K562 (cell line): ENCODE measurements at regions not wholly inside any gene's neighbourhood (a gene's known extent, or its start where the extent isn't known, plus 50 kb on each side); places are given as distances from the start of the nearest gene placed in this dataset.

Source experiments
- ATAC-seq: fragments of 200-7000 bp; cut with Tn5 transposase; 3 replicates; pipeline ENCODE4 v1.9.1; 2020; ENCODE audit warnings: moderate library complexity
- BruUV-seq: library from RNA; stranded (reverse); fragments of 400-500 nt; replicated peaks from 2 replicates; lab custom pipeline; 2021; lab: Mats Ljungman, UMichigan
- CTCF ChIA-PET: fragments of 300-600 bp; formaldehyde crosslinking; extraction: SDS; loops from one replicate; lab custom pipeline; 2021; ENCODE audit warnings: low intra/inter-chr PET ratio; lab: Yijun Ruan, JAX
- POLR2A ChIA-PET: fragments of 300-600, 350-650 bp; sonication (Branson Sonifier 250); formaldehyde crosslinking; extraction: SDS; loops from one replicate; lab custom pipeline; 2021; ENCODE audit warnings: antibody characterized with exemption, inconsistent platforms; lab: Yijun Ruan, JAX
- DNase-seq, 4 experiments: peaks; one replicate each; pipeline versions ENCODE4 v3.0.0 to v3.0.0-alpha.2; 2011 to 2018; ENCODE audit warnings: low spot score in 3 of 4, mixed read lengths in 3 of 4; ENCODE audit errors: extremely low read depth in 1 of 4
- FAIRE-seq: peaks from 2 replicates; lab custom pipeline; 2011; peaks lifted over from hg19 to GRCh38; lab: Jason Lieb, UNC
- H2AFZ ChIP-seq: 2 replicates; pipeline ENCODE4 v1.6.0; 2011; ENCODE audit warnings: low read depth, low read length, control low read depth, inconsistent platforms
- H3K27ac ChIP-seq: fragments of 200-600 bp; 3 replicates; pipeline ENCODE4 v1.8.0; 2011; ENCODE audit warnings: low read depth, mild to moderate bottlenecking, control low read depth, inconsistent platforms, low read length, moderate library complexity, mixed read lengths; ENCODE audit errors: extremely low read depth
- H3K27me3 ChIP-seq, 2 experiments: fragments of 300-600 bp in 1 of 2; 2 replicates in 1 of 2; 3 replicates in 1 of 2; pipeline versions ENCODE4 v1.6.0 to v1.8.0; 2011; ENCODE audit warnings: inconsistent platforms in 2 of 2, low read length in 2 of 2, mild to moderate bottlenecking in 1 of 2, mixed read lengths in 1 of 2, moderate library complexity in 1 of 2; ENCODE audit not compliant: control insufficient read depth in 2 of 2, insufficient read depth in 2 of 2
- H3K36me3 ChIP-seq: fragments of 300-600 bp; 3 replicates; pipeline ENCODE4 v1.8.0; 2011; ENCODE audit warnings: mild to moderate bottlenecking, low read length, inconsistent platforms; ENCODE audit not compliant: control insufficient read depth, insufficient read depth
- H3K4me1 ChIP-seq, 2 experiments: fragments of 200-600 bp in 1 of 2; replicated peaks in 1 of 2; 2 replicates in 1 of 2; 3 replicates in 1 of 2; pipeline versions ENCODE4 v1.5.1 to v1.8.0; 2011; ENCODE audit warnings: inconsistent platforms in 2 of 2, low read length in 2 of 2, mild to moderate bottlenecking in 1 of 2, mixed read lengths in 1 of 2, moderate library complexity in 1 of 2; ENCODE audit not compliant: control insufficient read depth in 2 of 2, insufficient read depth in 2 of 2
- H3K4me2 ChIP-seq: 2 replicates; pipeline ENCODE4 v1.6.1; 2011; ENCODE audit warnings: low read length, control low read depth, inconsistent platforms, mixed read lengths; ENCODE audit not compliant: insufficient read depth
- H3K4me3 ChIP-seq: fragments of 200-600 bp; sonication (generic), shearing (Covaris generic); 2 replicates; pipeline ENCODE4 v1.5.1; 2016; ENCODE audit warnings: control low read depth, inconsistent platforms
- H3K79me2 ChIP-seq: fragments of 200-600 bp; 3 replicates; pipeline ENCODE4 v1.8.0; 2011; ENCODE audit warnings: low read length, inconsistent platforms; ENCODE audit not compliant: control insufficient read depth, insufficient read depth
- H3K9ac ChIP-seq, 2 experiments: 2 replicates each; pipeline versions ENCODE4 v1.6.0 to v1.6.1; 2011; ENCODE audit warnings: low read depth in 2 of 2, low read length in 2 of 2, control low read depth in 1 of 2, inconsistent platforms in 1 of 2, mild to moderate bottlenecking in 1 of 2, mixed read lengths in 1 of 2; ENCODE audit not compliant: insufficient read depth in 1 of 2
- H3K9me1 ChIP-seq: one replicate; pipeline ENCODE4 v1.6.0; 2011; ENCODE audit warnings: inconsistent platforms, mild to moderate bottlenecking, low read length, moderate library complexity; ENCODE audit not compliant: control insufficient read depth, insufficient read depth
- H3K9me3 ChIP-seq: replicated peaks from 2 replicates; pipeline ENCODE4 v1.5.1; 2011; ENCODE audit warnings: low read depth, low read length, inconsistent platforms; ENCODE audit not compliant: control insufficient read depth, insufficient read depth
- H4K20me1 ChIP-seq: replicated peaks from 2 replicates; pipeline ENCODE4 v1.6.1; 2011; ENCODE audit warnings: low read length, inconsistent platforms, mixed read lengths; ENCODE audit not compliant: control insufficient read depth, insufficient read depth
- ATF3 ChIP-seq, 2 experiments: fragments of 450-650 bp in 1 of 2; sonication (generic) in 1 of 2; formaldehyde crosslinking in 1 of 2; IDR thresholded peaks in 1 of 2; conservative IDR thresholded peaks in 1 of 2; 2 replicates each; pipeline versions ENCODE4 v1.6.1 to v1.8.1; 2016 to 2023; ENCODE audit warnings: mild to moderate bottlenecking in 2 of 2, moderate library complexity in 2 of 2, inconsistent platforms in 1 of 2, missing genetic modification reagents in 1 of 2
- CREM ChIP-seq: IDR thresholded peaks from 2 replicates; pipeline ENCODE4 v1.6.1; 2014; ENCODE audit warnings: antibody characterized with exemption, low read depth
- EP300 ChIP-seq: IDR thresholded peaks from 2 replicates; pipeline ENCODE4 v1.6.1; 2012; ENCODE audit warnings: low read length, improper control_type of control experiment
- HNRNPL ChIP-seq: fragments of 200-400 bp; formaldehyde crosslinking; IDR thresholded peaks from 2 replicates; pipeline ENCODE4 v1.6.1; 2017; ENCODE audit warnings: low read depth, mild to moderate bottlenecking, low read length
- KDM1A ChIP-seq, 2 experiments: fragments of 450-650 bp; IDR thresholded peaks; 2 replicates each; pipeline ENCODE4 v1.6.1; 2016; ENCODE audit warnings: mild to moderate bottlenecking in 2 of 2
- KDM2B ChIP-seq: fragments of 250-450 bp; sonication (Bioruptor Pico); IDR thresholded peaks from 2 replicates; pipeline ENCODE4 v1.8.0; 2021; ENCODE audit warnings: mild to moderate bottlenecking, moderate library complexity
- MAFG ChIP-seq: fragments of 450-650 bp; conservative IDR thresholded peaks from 2 replicates; pipeline ENCODE4 v1.6.1; 2016; ENCODE audit warnings: missing genetic modification characterization, missing compliant biosample characterization
- TAL1 ChIP-seq: fragments of 450-650 bp; IDR thresholded peaks from 2 replicates; pipeline ENCODE4 v1.6.1; 2016; ENCODE audit warnings: mild to moderate bottlenecking
- TEAD4 ChIP-seq, 2 experiments: sonication (generic) in 1 of 2; formaldehyde crosslinking in 1 of 2; IDR thresholded peaks; 2 replicates each; pipeline versions ENCODE4 v1.6.1 to v1.8.0; 2012 to 2022; ENCODE audit warnings: borderline replicate concordance in 1 of 2, inconsistent platforms in 1 of 2, low read length in 1 of 2, mild to moderate bottlenecking in 1 of 2, missing genetic modification reagents in 1 of 2
- U2AF2 ChIP-seq: fragments of 200-400 bp; formaldehyde crosslinking; optimal IDR thresholded peaks from 2 replicates; pipeline ENCODE3; 2017; ENCODE audit warnings: low read depth, mild to moderate bottlenecking, low read length
- ZBTB11 ChIP-seq, 3 experiments: fragments of 200-800 bp in 1 of 3; fragments of 250-450 bp in 1 of 3; fragments of 450-650 bp in 1 of 3; sonication (Bioruptor Pico) in 1 of 3; sonication (Bioruptor generic) in 1 of 3; formaldehyde crosslinking in 1 of 3; IDR thresholded peaks; 2 replicates each; pipeline versions ENCODE4 v1.6.1 to v1.8.0; 2016 to 2022; ENCODE audit warnings: mild to moderate bottlenecking in 2 of 3, missing genetic modification characterization in 2 of 3, missing compliant biosample characterization in 1 of 3, moderate library complexity in 1 of 3
- ZNF354B ChIP-seq: fragments of 250-450 bp; sonication (Bioruptor Pico); IDR thresholded peaks from 2 replicates; pipeline ENCODE4 v1.4.0; 2020
- ZNF384 ChIP-seq: IDR thresholded peaks from 2 replicates; pipeline ENCODE4 v1.6.1; 2012; ENCODE audit warnings: low read depth, low read length, improper control_type of control experiment
- in situ Hi-C: fragments of 300-500 bp; cut with MboI; formaldehyde crosslinking; loops from 4 replicates; pipeline ENCODE4 v1.15.0; 2018; ENCODE audit warnings: inconsistent platforms, mixed read lengths
- intact Hi-C: fragments of 100-400 bp; cut with micrococcal nuclease; formaldehyde crosslinking; loops from 2 replicates; pipeline ENCODE4 v1.14.2; 2022
- TF ChIP-seq, protein P1 (sequence below): IDR thresholded peaks from 3 replicates; pipeline ENCODE4 v1.6.1; 2011; ENCODE audit warnings: borderline replicate concordance, mild to moderate bottlenecking; ENCODE audit not compliant: insufficient read length, insufficient read depth

GRCh38 chr3:105997800-105998526, 129.2 kb upstream of the CBLB start (continued):
- TF ChIP-seq ATF3 (IDR thresholded peaks at IDR 0.05), result peak; percentile 88
- no peak for TF ChIP-seq ATF3 (CRISPR knock-in tag; conservative IDR thresholded peaks at IDR 0.05)

GRCh38 chr3:105999856-106000255, 131.0 kb upstream of the CBLB start:
- ATAC-seq (peak; percentile 84), FAIRE-seq (peak; percentile 67), DNase-seq (peak; percentile 11 to 75 (median 36))
- Histone ChIP-seq H2AFZ (no peak overlapping the region), H3K27ac (peak overlapping the region; percentile 17; the same call in 1 of the 3 replicates), H4K20me1 (no peaks in the 10 kb centered on the region), H3K4me1 (peaks cover 0 to 13% of the 10 kb centered on the region in 2 experiments; a peak in 3 of 5 replicates), H3K36me3 (no peaks in the 10 kb centered on the region), H3K9me1 (no peaks in the 10 kb centered on the region), H3K27me3 (no peaks in the 10 kb centered on the region), H3K9ac (no peak overlapping the region), H3K9me3 (no peaks in the 10 kb centered on the region), H3K4me3 (no peak overlapping the region), H3K4me2 (no peak overlapping the region), H3K79me2 (no peaks in the 10 kb centered on the region)
- ChIA-PET POLR2A (no interaction called here), CTCF (no interaction called here)
- intact Hi-C loops, result loop anchor here (10.0 kb wide), 1 partner anchor 125 kb away; no protein-coding TSS in a partner anchor
- in situ Hi-C loops, result no loop called here
- BruUV-seq, result no TSS peak
- TF ChIP-seq CREM (0 out of 2 replicates have a peak, but pooled peaks have one; percentile 19), TEAD4 (IDR thresholded peaks at IDR 0.05; ENCODE audit: low read length) (peak; percentile 86), TEAD4 (CRISPR knock-in tag; IDR thresholded peaks at IDR 0.05; ENCODE audit: borderline replicate concordance) (no peak), U2AF2 (no peak), TAL1 (peak; percentile 90), ZNF354B (CRISPR knock-in tag) (no peak), ZBTB11 (CRISPR knock-in tag; IDR thresholded peaks at IDR 0.05) (0 out of 6 replicates have a peak, but pooled peaks of 1 of the 3 experiments have one; percentile 35), KDM2B (CRISPR knock-in tag) (no peak), ZNF384 (peak; percentile 96), MAFG (no peak), HNRNPL (no peak), KDM1A (IDR thresholded peaks at IDR 0.05) (0 out of 4 replicates have a peak, but pooled peaks of 1 of the 2 experiments have one; percentile 30), EP300 (peak; percentile 67; the same call in 1 of the 2 replicates)
- TF ChIP-seq, protein P1, sequence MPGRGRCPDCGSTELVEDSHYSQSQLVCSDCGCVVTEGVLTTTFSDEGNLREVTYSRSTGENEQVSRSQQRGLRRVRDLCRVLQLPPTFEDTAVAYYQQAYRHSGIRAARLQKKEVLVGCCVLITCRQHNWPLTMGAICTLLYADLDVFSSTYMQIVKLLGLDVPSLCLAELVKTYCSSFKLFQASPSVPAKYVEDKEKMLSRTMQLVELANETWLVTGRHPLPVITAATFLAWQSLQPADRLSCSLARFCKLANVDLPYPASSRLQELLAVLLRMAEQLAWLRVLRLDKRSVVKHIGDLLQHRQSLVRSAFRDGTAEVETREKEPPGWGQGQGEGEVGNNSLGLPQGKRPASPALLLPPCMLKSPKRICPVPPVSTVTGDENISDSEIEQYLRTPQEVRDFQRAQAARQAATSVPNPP, result no peak
